IMR-90 (cell line): ENCODE measurements at regions not wholly inside any gene's neighbourhood (a gene's known extent, or its start where the extent isn't known, plus 50 kb on each side); places are given as distances from the start of the nearest gene placed in this dataset.

Experiments used
- ATAC-seq: fragments of 200-7000 bp; cut with Tn5 transposase; 2 replicates; pipeline ENCODE4 v1.9.1; 2020; ENCODE audit warnings: low read depth, mild to moderate bottlenecking, moderate library complexity
- BruUV-seq: library from RNA; stranded (reverse); fragments of 400-500 nt; replicated peaks from 2 replicates; lab custom pipeline; 2021; lab: Mats Ljungman, UMichigan
- CTCF ChIA-PET: fragments of 300-600 bp; formaldehyde crosslinking; extraction: SDS; loops from one replicate; lab custom pipeline; 2021; ENCODE audit warnings: antibody characterized with exemption; lab: Yijun Ruan, JAX
- POLR2A ChIA-PET: fragments of 300-600 bp; sonication (Branson Sonifier 250); formaldehyde crosslinking; loops from one replicate; lab custom pipeline; 2022; ENCODE audit warnings: antibody characterized with exemption; ENCODE audit not compliant: unreplicated experiment; lab: Charles Lee
- DNase-seq: peaks from one replicate; pipeline ENCODE4 v3.0.0; 2013
- H2AFZ ChIP-seq: replicated peaks from 2 replicates; pipeline ENCODE3; 2013; ENCODE audit warnings: low read length, mild to moderate bottlenecking; ENCODE audit not compliant: poor library complexity
- H2AK5ac ChIP-seq: 2 replicates; pipeline ENCODE4 v1.6.1; 2013; ENCODE audit warnings: low read depth, low read length, inconsistent platforms
- H2AK9ac ChIP-seq: replicated peaks from 2 replicates; pipeline ENCODE3; 2013; ENCODE audit warnings: mild to moderate bottlenecking, low read depth, low read length, moderate library complexity; ENCODE audit not compliant: poor library complexity
- H2BK120ac ChIP-seq: 2 replicates; pipeline ENCODE4 v1.6.1; 2013; ENCODE audit warnings: low read depth, low read length, inconsistent platforms
- H2BK15ac ChIP-seq: 3 replicates; pipeline ENCODE4 v1.6.1; 2013; ENCODE audit warnings: low read depth, low read length, inconsistent platforms
- H2BK20ac ChIP-seq: 2 replicates; pipeline ENCODE4 v1.6.1; 2013; ENCODE audit warnings: low read depth, mild to moderate bottlenecking, inconsistent platforms, low read length, moderate library complexity
- H2BK5ac ChIP-seq: 2 replicates; pipeline ENCODE4 v1.6.1; 2013; ENCODE audit warnings: mild to moderate bottlenecking, low read depth, low read length, inconsistent platforms; ENCODE audit not compliant: poor library complexity, severe bottlenecking
- H3K14ac ChIP-seq: replicated peaks from 2 replicates; pipeline ENCODE4 v1.6.1; 2013; ENCODE audit warnings: low read depth, low read length, inconsistent platforms
- H3K18ac ChIP-seq: 2 replicates; pipeline ENCODE4 v1.6.1; 2013; ENCODE audit warnings: low read depth, low read length, control low read depth
- H3K23ac ChIP-seq: 2 replicates; pipeline ENCODE4 v1.6.1; 2013; ENCODE audit warnings: low read depth, low read length, inconsistent platforms
- H3K27ac ChIP-seq: 2 replicates; pipeline ENCODE4 v1.5.1; 2013; ENCODE audit warnings: mild to moderate bottlenecking, control low read depth, low read length; ENCODE audit not compliant: insufficient read depth
- H3K27me3 ChIP-seq: 2 replicates; pipeline ENCODE4 v1.6.1; 2013; ENCODE audit warnings: low read length; ENCODE audit not compliant: control insufficient read depth, insufficient read depth
- H3K36me3 ChIP-seq: 2 replicates; pipeline ENCODE4 v1.6.1; 2013; ENCODE audit warnings: low read length, mixed read lengths; ENCODE audit not compliant: control insufficient read depth, insufficient read depth
- H3K4ac ChIP-seq: 2 replicates; pipeline ENCODE4 v1.6.1; 2013; ENCODE audit warnings: low read depth, low read length, inconsistent platforms
- H3K4me1 ChIP-seq: 2 replicates; pipeline ENCODE4 v1.6.1; 2013; ENCODE audit warnings: low read length, mixed read lengths; ENCODE audit not compliant: control insufficient read depth, insufficient read depth
- H3K4me2 ChIP-seq: 2 replicates; pipeline ENCODE4 v1.6.1; 2013; ENCODE audit warnings: low read depth, mild to moderate bottlenecking, control low read depth, low read length, moderate library complexity
- H3K4me3 ChIP-seq: 2 replicates; pipeline ENCODE4 v1.5.1; 2013; ENCODE audit warnings: low read depth, mild to moderate bottlenecking, control low read depth, low read length, moderate library complexity; ENCODE audit not compliant: insufficient read depth
- H3K56ac ChIP-seq: 2 replicates; pipeline ENCODE4 v1.6.1; 2013; ENCODE audit warnings: low read length, inconsistent platforms; ENCODE audit not compliant: insufficient read depth; ENCODE audit errors: extremely low read depth
- H3K79me1 ChIP-seq, 2 experiments: 2 replicates each; pipeline ENCODE4 v1.6.1; 2013; ENCODE audit warnings: low read length in 2 of 2, inconsistent platforms in 1 of 2, low read depth in 1 of 2
- H3K9ac ChIP-seq: 2 replicates; pipeline ENCODE4 v1.6.1; 2013; ENCODE audit warnings: low read depth, low read length, control low read depth
- H3K9me1 ChIP-seq: 2 replicates; pipeline ENCODE4 v1.6.1; 2013; ENCODE audit warnings: low read length, inconsistent platforms; ENCODE audit not compliant: insufficient read depth
- H3K9me3 ChIP-seq: 2 replicates; pipeline ENCODE4 v1.6.1; 2013; ENCODE audit warnings: low read length; ENCODE audit not compliant: control insufficient read depth, insufficient read depth
- H4K20me1 ChIP-seq: 2 replicates; pipeline ENCODE4 v1.6.1; 2013; ENCODE audit warnings: low read length, inconsistent platforms; ENCODE audit not compliant: insufficient read depth
- H4K5ac ChIP-seq: 2 replicates; pipeline ENCODE4 v1.6.1; 2013; ENCODE audit warnings: mild to moderate bottlenecking, low read depth, low read length, control low read depth
- H4K8ac ChIP-seq, 2 experiments: 2 replicates each; pipeline ENCODE4 v1.6.1; 2013; ENCODE audit warnings: low read depth in 2 of 2, low read length in 2 of 2, control low read depth in 1 of 2, inconsistent platforms in 1 of 2
- H4K91ac ChIP-seq: 2 replicates; pipeline ENCODE4 v1.6.1; 2013; ENCODE audit warnings: low read depth, low read length, inconsistent platforms; ENCODE audit not compliant: insufficient read depth
- BHLHE40 ChIP-seq: fragments of 150-350 bp; IDR thresholded peaks from 2 replicates; pipeline ENCODE4 v1.6.1; 2016; ENCODE audit warnings: mild to moderate bottlenecking, low read depth, low read length
- CEBPB ChIP-seq: IDR thresholded peaks from 2 replicates; pipeline ENCODE4 v1.6.1; 2012; ENCODE audit warnings: low read depth, low read length, improper control_type of control experiment
- CHD1 ChIP-seq: IDR thresholded peaks from 2 replicates; pipeline ENCODE4 v1.6.1; 2012; ENCODE audit warnings: low read depth, low read length, improper control_type of control experiment
- CTCF ChIP-seq: conservative IDR thresholded peaks from 2 replicates; pipeline ENCODE4 v1.5.1; 2012; ENCODE audit warnings: mild to moderate bottlenecking, low read depth, low read length, improper control_type of control experiment
- ELK1 ChIP-seq: fragments of 150-350 bp; IDR thresholded peaks from 2 replicates; pipeline ENCODE4 v1.6.1; 2016; ENCODE audit warnings: low read depth, mild to moderate bottlenecking, low read length, moderate library complexity, borderline replicate concordance
- FOS ChIP-seq: fragments of 150-350 bp; IDR thresholded peaks from 2 replicates; pipeline ENCODE4 v1.6.1; 2016; ENCODE audit warnings: low read depth, low read length
- MAFK ChIP-seq: IDR thresholded peaks from 2 replicates; pipeline ENCODE4 v1.6.1; 2012; ENCODE audit warnings: low read depth, low read length, improper control_type of control experiment
- MAZ ChIP-seq: IDR thresholded peaks from 2 replicates; pipeline ENCODE4 v1.6.1; 2012; ENCODE audit warnings: low read depth, mild to moderate bottlenecking, low read length, improper control_type of control experiment, moderate library complexity, borderline replicate concordance
- MXI1 ChIP-seq: IDR thresholded peaks from 2 replicates; pipeline ENCODE4 v1.6.1; 2012; ENCODE audit warnings: low read depth, mild to moderate bottlenecking, low read length, moderate library complexity, borderline replicate concordance
- NFE2L2 ChIP-seq: fragments of 150-350 bp; IDR thresholded peaks from 2 replicates; pipeline ENCODE4 v1.6.1; 2016; ENCODE audit warnings: low read depth, mild to moderate bottlenecking, low read length
- POLR2A ChIP-seq: IDR thresholded peaks from 2 replicates; pipeline ENCODE4 v1.6.1; 2012; ENCODE audit warnings: mild to moderate bottlenecking, low read depth, low read length
- RAD21 ChIP-seq: IDR thresholded peaks from 2 replicates; pipeline ENCODE4 v1.6.1; 2012; ENCODE audit warnings: low read length, improper control_type of control experiment
- RCOR1 ChIP-seq: IDR thresholded peaks from 2 replicates; pipeline ENCODE4 v1.6.1; 2012; ENCODE audit warnings: mild to moderate bottlenecking, low read length, improper control_type of control experiment; ENCODE audit not compliant: insufficient replicate concordance
- RFX5 ChIP-seq: IDR thresholded peaks from 2 replicates; pipeline ENCODE4 v1.8.0; 2012; ENCODE audit warnings: low read depth, mild to moderate bottlenecking, low read length, moderate library complexity
- SMC3 ChIP-seq: fragments of 150-350 bp; IDR thresholded peaks from 2 replicates; pipeline ENCODE4 v1.6.1; 2016; ENCODE audit warnings: low read depth, mild to moderate bottlenecking, antibody characterized with exemption, low read length, moderate library complexity
- USF2 ChIP-seq: fragments of 150-350 bp; IDR thresholded peaks from 2 replicates; pipeline ENCODE4 v1.6.1; 2017; ENCODE audit warnings: mild to moderate bottlenecking, antibody characterized with exemption, low read length, low read depth
- WGBS, 2 experiments: methylation state at CpG; one replicate each; pipeline versions ENCODE4 v1.1.5 to v1.1.7; 2013; ENCODE audit warnings: missing lambda C conversion rate in 2 of 2; ENCODE audit not compliant: insufficient read length in 1 of 2; ENCODE audit errors: extremely low coverage in 2 of 2; 5-methylcytosine and 5-hydroxymethylcytosine counted together
- dilution Hi-C: fragments of 300-500 bp; cut with HindIII; formaldehyde crosslinking; loops from one replicate; pipeline ENCODE4 v1.14.3; 2018; ENCODE audit warnings: low sequenced_read_pairs; ENCODE audit not compliant: unreplicated experiment
- in situ Hi-C: fragments of 300-500 bp; cut with MboI; formaldehyde crosslinking; loops from 3 replicates; pipeline ENCODE4 v1.14.3; 2019; ENCODE audit warnings: low sequenced_read_pairs, inconsistent platforms, mixed read lengths
- intact Hi-C: fragments of 100-400 bp; cut with micrococcal nuclease; formaldehyde crosslinking; loops from 2 replicates; pipeline ENCODE4 v1.10.0; 2022

- Histone ChIP-seq H2BK15ac (no peak overlapping the region), H2BK5ac (no peak overlapping the region), H2BK120ac (no peak overlapping the region), H2AK5ac (no peak overlapping the region), H3K9ac (no peak overlapping the region), H3K36me3 (no peaks in the 10 kb centered on the region), H2AFZ (no peak overlapping the region), H4K91ac (no peak overlapping the region), H3K23ac (no peak overlapping the region), H3K14ac (no peak overlapping the region), H2BK20ac (no peak overlapping the region), H2AK9ac (no peak overlapping the region), H4K8ac (no peak overlapping the region), H3K4me3 (no peak overlapping the region), H3K56ac (no peak overlapping the region), H3K4me1 (no peaks in the 10 kb centered on the region), H4K20me1 (no peaks in the 10 kb centered on the region), H3K9me1 (no peaks in the 10 kb centered on the region), H3K18ac (no peak overlapping the region), H3K27me3 (no peaks in the 10 kb centered on the region), H3K9me3 (no peaks in the 10 kb centered on the region), H3K27ac (no peak overlapping the region), H3K79me1 (no peaks in the 10 kb centered on the region), H3K4me2 (no peak overlapping the region), H4K5ac (no peak overlapping the region), H3K4ac (no peak overlapping the region)
- intact Hi-C loops (no loop called here), in situ Hi-C loops (no loop called here), dilution Hi-C loops (no loop called here)
- ATAC-seq (no peak), DNase-seq (no peak)
- ChIA-PET POLR2A (no interaction called here), CTCF (no interaction called here)
- no CpG with 5 or more reads among the region's 2 CpGs for WGBS, 2 experiments
- TF ChIP-seq RAD21 (no peak), RCOR1 (no peak), NFE2L2 (no peak), USF2 (no peak), CTCF (no peak), MXI1 (no peak), POLR2A (no peak), RFX5 (no peak), CHD1 (no peak), ELK1 (no peak), BHLHE40 (no peak), CEBPB (no peak), SMC3 (no peak), MAZ (no peak), FOS (no peak), MAFK (no peak)
- BruUV-seq = no TSS peak
These were observed 446.8 kb upstream of the DCN start for GRCh38 chr12:91629440-91629839.
